ENCODE measurements at regions not wholly inside any gene's neighbourhood (a gene's known extent, or its start where the extent isn't known, plus 50 kb on each side); places are given as distances from the start of the nearest gene placed in this dataset.

- DNase-seq: no peak
Observed at GRCh38 chr4:1572521-1572920, 111.6 kb downstream of the FAM53A start.

GRCh38 chr4:1572010-1572385 lies 112.1 kb downstream of the FAM53A start:
- DNase-seq: no peak

- no peak for DNase-seq
Observed at GRCh38 chr4:1571165-1572009, 112.7 kb downstream of the FAM53A start.

DNA sequence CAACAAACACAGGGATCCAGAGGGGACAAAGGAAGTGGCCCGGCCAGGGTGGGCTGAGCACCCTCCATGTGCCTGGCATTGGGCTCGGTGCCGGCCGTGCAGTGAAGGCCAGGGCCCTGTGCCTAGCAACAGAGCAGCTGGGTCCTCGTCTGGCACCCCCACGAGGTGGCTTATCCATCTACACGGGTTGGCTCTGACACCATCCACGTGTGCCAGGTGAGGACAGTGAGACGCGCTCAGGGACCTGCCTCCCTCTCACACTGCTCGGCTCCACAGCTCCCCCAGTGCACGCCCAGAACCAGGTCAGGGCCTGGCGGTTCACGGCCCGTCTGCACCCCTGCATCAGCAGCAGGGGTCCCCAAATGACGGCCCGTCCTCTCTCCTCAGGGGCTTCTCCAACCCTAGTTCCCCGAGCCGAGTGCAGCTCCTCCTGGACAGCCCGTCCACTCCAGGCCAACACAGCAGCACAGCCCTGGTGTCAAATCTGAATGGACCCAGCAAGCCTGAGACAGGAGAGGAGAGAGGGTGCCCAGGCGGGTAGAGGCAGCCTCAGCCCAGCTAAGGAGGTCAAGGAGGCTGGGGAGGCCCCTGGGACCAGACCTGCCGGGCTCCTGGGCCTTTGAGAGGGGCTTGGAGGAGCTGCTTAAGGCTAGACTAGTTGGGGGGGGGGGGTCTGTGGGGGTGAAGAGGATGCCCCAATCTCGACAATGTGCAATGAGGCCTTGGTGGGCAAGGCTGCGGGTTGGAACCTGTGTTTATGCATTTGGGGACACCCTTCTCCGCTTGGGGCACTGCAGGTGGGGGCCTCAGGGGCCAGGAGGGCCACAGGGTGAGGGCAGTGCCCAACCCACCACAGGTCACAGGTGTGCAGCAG lies 113.6 kb downstream of the FAM53A start:
- DNase-seq: no peak

GRCh38 chr4:1569461-1570151 lies 114.5 kb downstream of the FAM53A start:
- DNase-seq: no peak

DNA sequence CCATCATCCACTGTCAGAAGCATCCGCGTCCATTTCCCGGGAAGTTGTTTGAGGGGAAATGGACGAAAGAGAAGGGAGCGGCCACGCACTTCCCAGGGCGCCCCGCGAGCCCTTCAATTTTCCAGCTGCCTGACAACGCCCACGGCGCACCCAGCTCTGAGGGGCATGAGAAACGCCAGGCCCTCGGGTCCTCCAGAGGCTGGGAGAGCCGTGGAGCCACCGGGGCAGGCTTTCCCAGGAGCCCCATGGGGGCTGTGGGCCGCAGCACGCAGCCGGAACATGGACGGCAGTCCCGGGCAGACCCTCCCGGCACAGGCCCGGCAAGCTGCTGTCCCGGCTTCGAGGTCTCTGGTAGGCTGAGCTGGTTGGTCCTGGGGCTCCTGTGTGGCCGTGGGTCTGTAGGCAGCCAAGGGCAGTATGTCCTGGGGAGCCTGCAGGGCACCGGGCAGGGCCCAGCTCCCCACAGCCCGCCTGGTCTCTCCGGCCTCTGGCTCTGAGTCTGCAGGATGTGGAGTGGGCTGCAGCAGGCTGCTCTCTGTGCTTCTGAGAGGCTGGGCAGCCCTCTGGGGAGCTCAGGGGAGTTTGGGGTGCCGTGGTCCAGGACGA lies 115.2 kb downstream of the FAM53A start:
- DNase-seq: no peak

DNA sequence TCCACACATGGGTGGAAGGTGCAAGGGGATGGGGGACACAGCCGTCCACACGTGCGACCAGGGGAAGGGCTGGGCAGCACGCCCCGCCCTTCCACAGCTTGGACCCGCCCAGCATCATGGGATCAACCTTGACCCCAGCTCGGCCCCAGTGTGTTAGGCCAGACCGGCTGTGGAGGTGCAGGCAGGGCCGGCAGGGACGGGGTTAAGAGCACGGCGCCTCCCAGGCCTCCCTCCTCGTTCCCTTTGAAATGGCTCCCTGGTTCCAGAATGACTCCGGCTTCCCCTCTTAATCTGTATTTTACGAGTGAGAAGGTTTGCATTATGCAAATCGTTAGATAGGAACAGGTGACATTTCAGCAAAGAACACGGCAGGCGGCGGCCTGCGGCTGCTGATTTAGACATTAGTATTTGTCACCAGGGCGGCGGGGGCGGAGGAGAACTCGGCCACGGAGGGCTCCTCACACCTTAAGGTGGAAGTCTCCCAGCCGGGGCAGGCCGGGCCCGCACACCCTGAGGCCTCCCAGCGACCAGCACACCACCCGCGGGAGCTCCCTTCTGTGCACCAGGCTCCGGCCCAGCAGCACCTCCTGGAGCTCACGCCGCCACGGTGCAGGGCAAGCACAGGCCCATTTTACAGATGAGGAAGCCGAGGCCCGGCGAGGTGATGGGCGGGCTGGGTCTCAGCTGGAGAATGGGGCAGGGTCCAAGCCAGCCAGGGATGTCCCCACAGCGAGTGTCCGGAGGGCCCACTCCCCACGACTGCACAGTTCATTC lies 116.1 kb downstream of the FAM53A start:
- no peak for DNase-seq

- DNase-seq: no peak
Observed at GRCh38 chr4:1567519-1567807, 116.7 kb downstream of the FAM53A start.

- no peak for DNase-seq
Observed at GRCh38 chr4:1566838-1567518, 117.1 kb downstream of the FAM53A start.

- peak in 1 of 2 donors; percentile 15 for DNase-seq
Observed at GRCh38 chr4:1566301-1566837, 117.7 kb downstream of the FAM53A start.

GRCh38 chr4:1565598-1566295 lies 118.4 kb downstream of the FAM53A start:
- no peak for DNase-seq

DNA sequence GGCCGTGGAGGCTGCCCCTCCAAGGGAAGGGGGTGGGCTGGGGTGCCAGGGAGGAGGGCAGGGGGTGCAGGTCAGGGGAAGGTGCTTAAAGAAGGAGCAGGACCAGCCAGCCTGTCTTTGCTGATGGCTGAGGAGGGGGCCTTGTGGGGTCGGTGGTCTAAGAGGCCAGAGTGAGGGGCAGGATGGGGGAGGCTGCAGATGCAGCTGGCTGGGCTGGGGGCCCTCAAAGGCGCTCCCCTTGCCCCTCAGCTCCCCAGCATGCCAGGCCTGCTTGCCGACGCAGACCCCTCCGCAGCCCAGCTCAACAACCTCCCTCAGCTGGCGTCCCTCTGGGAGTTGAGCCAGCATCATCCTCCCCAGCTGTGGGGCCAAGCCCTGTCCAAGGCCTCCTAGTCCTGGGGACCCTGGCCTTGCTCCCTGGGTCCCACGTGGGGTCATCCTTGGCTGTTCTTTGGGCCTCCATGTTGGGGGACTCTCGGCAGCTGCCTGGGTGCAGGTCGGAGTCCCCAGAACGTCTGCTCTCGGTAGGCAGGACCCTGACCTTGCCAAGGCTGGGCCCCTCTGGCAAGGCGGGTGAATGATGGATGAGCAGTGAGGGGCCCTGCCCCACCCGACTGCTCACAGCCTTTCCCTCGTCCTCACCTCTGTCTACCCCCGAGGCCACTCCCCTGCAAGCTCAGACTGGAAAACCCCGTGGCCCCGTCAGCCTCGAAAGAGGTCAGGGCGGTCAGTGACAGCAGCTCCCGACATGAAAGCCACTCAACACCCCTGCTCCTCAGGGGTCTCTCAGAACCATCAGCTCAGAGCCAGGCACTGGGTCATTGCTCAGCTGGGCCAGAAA lies 119.4 kb downstream of the FAM53A start:
- no peak for DNase-seq

- no peak for DNase-seq
Observed at GRCh38 chr4:1563768-1564485, 120.2 kb downstream of the FAM53A start.

DNA sequence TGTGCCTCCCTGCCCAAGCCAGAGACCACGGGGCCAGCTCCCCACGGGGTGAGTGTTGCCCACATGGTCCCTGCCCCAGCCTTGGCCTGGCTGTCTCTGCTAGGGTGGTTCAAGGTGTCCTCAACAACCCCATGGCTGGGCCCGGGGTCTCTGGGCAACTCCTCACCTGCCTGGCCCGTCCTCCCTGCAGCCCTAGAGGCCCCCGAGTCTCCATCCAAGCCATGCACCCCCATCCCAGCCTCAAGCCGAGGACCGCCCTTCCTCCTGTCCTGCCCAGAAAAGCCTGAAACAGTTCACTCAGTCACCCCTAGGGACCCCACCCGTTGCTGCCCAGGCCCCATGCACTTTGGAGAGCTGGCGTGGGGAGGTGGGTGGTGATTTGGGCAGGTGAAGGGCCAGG lies 120.9 kb downstream of the FAM53A start:
- no peak for DNase-seq

DNA sequence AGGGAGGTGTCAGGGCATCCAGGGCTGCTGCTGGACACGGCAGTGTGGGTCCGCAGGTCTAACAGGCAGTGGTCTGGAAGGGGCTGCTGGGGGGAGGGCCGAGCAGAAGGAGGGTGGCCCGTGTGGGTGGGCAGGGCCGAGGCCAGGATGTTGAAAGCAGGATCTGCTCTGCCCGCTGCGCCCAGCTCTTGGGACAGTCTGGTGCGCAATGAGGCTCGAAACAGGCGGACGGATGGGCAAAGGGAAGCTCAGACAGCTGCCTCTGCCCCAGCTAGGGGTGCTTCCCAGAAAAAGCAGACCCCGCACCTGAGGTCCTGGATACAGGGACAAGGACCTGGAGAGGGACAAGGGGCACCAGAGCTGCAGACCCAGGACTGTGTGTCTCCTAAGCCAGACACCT lies 121.3 kb downstream of the FAM53A start:
- DNase-seq: no peak

GRCh38 chr4:1562371-1562770 lies 121.7 kb downstream of the FAM53A start:
- DNase-seq: no peak

DNA sequence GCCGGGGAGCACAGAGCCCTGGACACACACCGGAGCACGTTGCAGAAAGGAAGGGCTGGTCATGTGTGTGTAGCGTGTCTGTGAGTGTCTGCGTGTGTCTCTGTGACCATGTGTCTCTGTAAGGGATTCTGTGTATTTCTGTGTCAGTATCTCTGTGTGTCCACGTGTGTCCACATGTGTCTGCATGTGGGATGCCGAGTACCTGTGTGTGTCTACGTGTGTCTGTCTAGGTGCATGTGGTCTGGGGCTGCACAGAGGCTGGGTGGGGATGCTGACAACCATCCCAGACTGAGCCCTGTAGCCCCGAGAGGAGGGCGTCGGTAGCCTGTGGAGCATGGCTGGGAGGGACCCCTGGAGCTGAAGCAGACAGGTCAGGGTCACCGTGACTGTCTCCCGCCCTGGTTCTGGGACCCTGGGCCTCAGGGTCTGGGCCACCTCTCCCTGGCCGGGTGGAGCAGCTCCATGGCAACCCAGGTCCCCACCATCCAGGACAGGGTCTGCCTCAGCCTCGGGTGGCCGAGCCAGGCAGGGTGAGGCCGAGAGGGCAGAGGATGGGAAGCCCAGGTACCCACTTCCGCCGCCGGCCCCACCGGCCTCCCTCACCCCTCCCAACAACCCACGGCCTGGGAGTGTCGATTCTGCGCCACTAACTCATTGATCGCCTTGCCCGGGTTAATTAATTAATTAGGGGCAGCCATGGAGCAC lies 122.7 kb downstream of the FAM53A start:
- no peak for DNase-seq

- DNase-seq: no peak
Observed at GRCh38 chr4:1559896-1560650, 124.0 kb downstream of the FAM53A start.
